ENCODE measurements at regions not wholly inside any gene's neighbourhood (a gene's known extent, or its start where the extent isn't known, plus 50 kb on each side); places are given as distances from the start of the nearest gene placed in this dataset.

DNA sequence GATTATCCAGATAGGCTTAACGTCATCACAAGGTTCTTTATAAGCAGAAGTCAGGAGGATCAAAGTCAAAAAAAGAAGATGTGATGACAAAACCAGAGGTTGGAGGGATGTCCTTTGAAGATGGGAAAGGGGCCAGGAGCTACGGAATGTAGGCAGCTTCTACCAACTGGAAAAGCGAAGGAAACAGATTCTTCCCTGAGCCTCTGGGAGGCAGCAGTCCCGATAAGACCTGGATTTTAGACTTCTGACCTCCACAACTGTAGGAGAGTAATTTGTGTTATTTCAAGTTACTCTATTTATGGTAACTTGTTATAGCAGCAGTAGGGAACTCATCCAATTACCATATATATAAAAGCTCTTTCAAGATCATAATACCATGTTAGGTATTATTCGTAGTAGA is 98.8 kb upstream of the MYCBP2 start:
- H3K27ac ChIP-seq (ENCODE audit: low read length) = no peak overlapping the region
- no peaks in the 10 kb centered on the region for H3K36me3 ChIP-seq (replicated peaks; ENCODE audit: insufficient read depth, low read length)
- H4K20me1 ChIP-seq (ENCODE audit: insufficient read depth, low read length) = no peaks in the 10 kb centered on the region
- TF ChIP-seq EZH2phosphoT487 (IDR thresholded peaks at IDR 0.05; ENCODE audit: low read length) (no peak), EZH2 (optimal IDR thresholded peaks at IDR 0.05; ENCODE audit: low read depth, low read length) (no peak)
- TF ChIP-seq, protein P1, sequence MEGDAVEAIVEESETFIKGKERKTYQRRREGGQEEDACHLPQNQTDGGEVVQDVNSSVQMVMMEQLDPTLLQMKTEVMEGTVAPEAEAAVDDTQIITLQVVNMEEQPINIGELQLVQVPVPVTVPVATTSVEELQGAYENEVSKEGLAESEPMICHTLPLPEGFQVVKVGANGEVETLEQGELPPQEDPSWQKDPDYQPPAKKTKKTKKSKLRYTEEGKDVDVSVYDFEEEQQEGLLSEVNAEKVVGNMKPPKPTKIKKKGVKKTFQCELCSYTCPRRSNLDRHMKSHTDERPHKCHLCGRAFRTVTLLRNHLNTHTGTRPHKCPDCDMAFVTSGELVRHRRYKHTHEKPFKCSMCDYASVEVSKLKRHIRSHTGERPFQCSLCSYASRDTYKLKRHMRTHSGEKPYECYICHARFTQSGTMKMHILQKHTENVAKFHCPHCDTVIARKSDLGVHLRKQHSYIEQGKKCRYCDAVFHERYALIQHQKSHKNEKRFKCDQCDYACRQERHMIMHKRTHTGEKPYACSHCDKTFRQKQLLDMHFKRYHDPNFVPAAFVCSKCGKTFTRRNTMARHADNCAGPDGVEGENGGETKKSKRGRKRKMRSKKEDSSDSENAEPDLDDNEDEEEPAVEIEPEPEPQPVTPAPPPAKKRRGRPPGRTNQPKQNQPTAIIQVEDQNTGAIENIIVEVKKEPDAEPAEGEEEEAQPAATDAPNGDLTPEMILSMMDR (IDR thresholded peaks at IDR 0.05; ENCODE audit: low read length) = no peak
- H3K79me2 ChIP-seq (ENCODE audit: low read length) = no peaks in the 10 kb centered on the region
- no peaks in the 10 kb centered on the region for H3K27me3 ChIP-seq (replicated peaks; ENCODE audit: insufficient read depth, low read length)
- no peaks in the 10 kb centered on the region for H3K9me3 ChIP-seq (replicated peaks; ENCODE audit: insufficient read depth, low read length)
- H3K9ac ChIP-seq (ENCODE audit: low read length) = no peak overlapping the region
- 0 out of 2 replicates have a peak, but pooled peaks cover 10% of the 10 kb centered on the region for H3F3A ChIP-seq (ENCODE audit: insufficient read depth, low read length)
- H3K4me1 ChIP-seq (ENCODE audit: low read length) = peaks cover 5% of the 10 kb centered on the region
- DNase-seq = no peak
- no peak overlapping the region for H3K4me3 ChIP-seq (ENCODE audit: low read length)
- H3K4me2 ChIP-seq (ENCODE audit: low read depth, low read length) = no peak overlapping the region
- H3K9me2 ChIP-seq (replicated peaks; ENCODE audit: insufficient read depth, low read length) = no peaks in the 10 kb centered on the region
- H2AFZ ChIP-seq (ENCODE audit: low read length) = no peak overlapping the region

DNA sequence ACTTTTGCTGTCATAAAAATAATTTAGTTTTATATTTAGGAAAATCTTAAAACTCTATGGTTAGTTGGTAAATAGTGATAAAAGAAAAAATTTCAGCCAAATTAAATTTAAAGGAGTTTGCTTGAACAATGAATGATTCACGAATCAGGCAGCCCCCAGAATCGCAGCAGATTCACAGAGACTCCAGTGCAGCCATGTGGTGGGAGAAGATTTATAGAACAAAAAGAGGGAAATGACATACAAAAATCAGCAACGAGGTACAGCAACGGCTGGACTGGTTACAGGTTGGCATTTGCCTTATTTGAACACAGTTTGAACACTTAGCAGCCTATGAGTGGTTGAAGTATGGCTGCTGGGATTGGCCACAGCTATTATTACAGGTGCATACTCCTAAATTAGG is 96.4 kb upstream of the MYCBP2 start:
- H3K4me2 ChIP-seq (ENCODE audit: low read depth, low read length) = no peak overlapping the region
- no peaks in the 10 kb centered on the region for H3K9me3 ChIP-seq (replicated peaks; ENCODE audit: insufficient read depth, low read length)
- H3K9ac ChIP-seq (ENCODE audit: low read length) = no peak overlapping the region
- no peak for DNase-seq
- no peaks in the 10 kb centered on the region for H3K27me3 ChIP-seq (replicated peaks; ENCODE audit: insufficient read depth, low read length)
- H4K20me1 ChIP-seq (ENCODE audit: insufficient read depth, low read length) = no peaks in the 10 kb centered on the region
- H3K27ac ChIP-seq (ENCODE audit: low read length) = no peak overlapping the region
- no peaks in the 10 kb centered on the region for H3K9me2 ChIP-seq (replicated peaks; ENCODE audit: insufficient read depth, low read length)
- TF ChIP-seq, protein P1 (IDR thresholded peaks at IDR 0.05; ENCODE audit: low read length) = no peak
- TF ChIP-seq EZH2phosphoT487 (IDR thresholded peaks at IDR 0.05; ENCODE audit: low read length) (no peak), EZH2 (optimal IDR thresholded peaks at IDR 0.05; ENCODE audit: low read depth, low read length) (no peak)
- no peaks in the 10 kb centered on the region for H3F3A ChIP-seq (ENCODE audit: insufficient read depth, low read length)
- H3K4me3 ChIP-seq (ENCODE audit: low read length) = no peak overlapping the region
- H3K36me3 ChIP-seq (replicated peaks; ENCODE audit: insufficient read depth, low read length) = no peaks in the 10 kb centered on the region
- H2AFZ ChIP-seq (ENCODE audit: low read length) = no peak overlapping the region
- no peaks in the 10 kb centered on the region for H3K4me1 ChIP-seq (ENCODE audit: low read length)
- H3K79me2 ChIP-seq (ENCODE audit: low read length) = no peaks in the 10 kb centered on the region

DNA sequence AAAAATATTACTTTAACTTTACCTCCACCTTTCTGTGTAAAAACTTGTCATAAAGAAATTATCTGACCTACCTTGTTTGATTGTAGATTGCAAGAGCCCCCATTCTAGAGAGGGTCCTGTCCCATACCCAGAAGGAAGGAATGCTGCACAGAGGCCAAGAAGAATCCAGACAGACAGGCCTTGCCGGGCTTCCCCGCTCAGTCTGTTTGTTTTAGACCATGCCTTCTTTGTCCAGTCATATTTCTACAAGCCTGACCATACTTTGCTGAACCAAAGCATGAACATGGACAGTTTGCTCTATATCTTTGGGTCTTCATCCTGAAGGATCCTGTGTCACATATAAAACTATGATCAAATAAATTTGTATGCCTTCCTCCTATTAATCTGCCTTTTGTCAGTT is 95.8 kb upstream of the MYCBP2 start:
- Histone ChIP-seq H3K79me2 (ENCODE audit: low read length) (no peaks in the 10 kb centered on the region), H3F3A (ENCODE audit: insufficient read depth, low read length) (no peaks in the 10 kb centered on the region), H2AFZ (ENCODE audit: low read length) (no peak overlapping the region), H3K4me3 (ENCODE audit: low read length) (no peak overlapping the region), H4K20me1 (ENCODE audit: insufficient read depth, low read length) (no peaks in the 10 kb centered on the region), H3K9ac (ENCODE audit: low read length) (no peak overlapping the region), H3K27me3 (replicated peaks; ENCODE audit: insufficient read depth, low read length) (no peaks in the 10 kb centered on the region), H3K27ac (ENCODE audit: low read length) (no peak overlapping the region), H3K9me2 (replicated peaks; ENCODE audit: insufficient read depth, low read length) (no peaks in the 10 kb centered on the region), H3K9me3 (replicated peaks; ENCODE audit: insufficient read depth, low read length) (no peaks in the 10 kb centered on the region), H3K4me1 (ENCODE audit: low read length) (no peaks in the 10 kb centered on the region), H3K36me3 (replicated peaks; ENCODE audit: insufficient read depth, low read length) (no peaks in the 10 kb centered on the region), H3K4me2 (ENCODE audit: low read depth, low read length) (no peak overlapping the region)
- TF ChIP-seq EZH2phosphoT487 (IDR thresholded peaks at IDR 0.05; ENCODE audit: low read length) (no peak), EZH2 (optimal IDR thresholded peaks at IDR 0.05; ENCODE audit: low read depth, low read length) (no peak)
- TF ChIP-seq, protein P1 (IDR thresholded peaks at IDR 0.05; ENCODE audit: low read length) = no peak
- no peak for DNase-seq
